ENCODE measurements at regions not wholly inside any gene's neighbourhood (a gene's known extent, or its start where the extent isn't known, plus 50 kb on each side); places are given as distances from the start of the nearest gene placed in this dataset.

DNA sequence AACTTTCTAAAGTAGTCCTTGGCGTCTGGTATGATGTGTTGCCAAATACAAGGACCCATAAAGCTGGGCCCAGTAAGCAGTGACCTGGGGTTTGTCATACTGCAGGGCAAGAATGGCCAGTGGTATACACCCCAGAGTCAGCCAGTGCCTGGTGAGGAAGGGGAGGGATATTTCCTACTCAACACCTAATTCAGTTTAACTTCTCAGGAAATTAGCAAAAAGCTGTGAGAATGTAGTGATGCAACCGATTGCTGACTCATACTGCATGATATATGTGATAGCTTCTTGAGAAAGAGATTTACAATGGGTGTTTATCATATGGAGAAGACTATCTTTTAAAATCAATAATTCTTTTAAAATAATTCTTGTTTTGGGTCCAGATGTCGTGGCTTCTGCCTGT, 889.3 kb upstream of the CELF2 start:
- H3K9me1 ChIP-seq (replicated peaks; ENCODE audit: control insufficient read depth, extremely low read depth, insufficient read depth, low read length), result no peaks in the 10 kb centered on the region
- no peak overlapping the region for H2AFZ ChIP-seq (ENCODE audit: low read depth, low read length)
- intact Hi-C loops (cut with micrococcal nuclease), result no loop called here
- POLR2A ChIA-PET, result no interaction called here
- no peaks in the 10 kb centered on the region for H3K4me1 ChIP-seq (ENCODE audit: control insufficient read depth, extremely low read depth, insufficient read depth, low read length)
- CTCF ChIA-PET, result no interaction called here
- no peaks in the 10 kb centered on the region for H4K20me1 ChIP-seq (replicated peaks; ENCODE audit: control insufficient read depth, extremely low read depth, insufficient read depth, low read length)
- H3K9ac ChIP-seq (replicated peaks; ENCODE audit: extremely low read depth, insufficient read depth, low read length), result no peak overlapping the region
- no peaks in the 10 kb centered on the region for H3K36me3 ChIP-seq (ENCODE audit: control insufficient read depth in 2 of 2, extremely low read depth in 1 of 2, insufficient read depth in 2 of 2, low read length in 2 of 2)
- DNase-seq (ENCODE audit: low read depth, low spot score) (no peak), FAIRE-seq (no peak)
- BruUV-seq (replicated peaks), result no TSS peak
- H3K27me3 ChIP-seq (ENCODE audit: control insufficient read depth in 2 of 2, insufficient read depth in 2 of 2, low read length in 2 of 2), result no peaks in the 10 kb centered on the region
- no peaks in the 10 kb centered on the region for H3K79me2 ChIP-seq (ENCODE audit: control insufficient read depth, insufficient read depth, low read length)
- TF ChIP-seq, protein P1, sequence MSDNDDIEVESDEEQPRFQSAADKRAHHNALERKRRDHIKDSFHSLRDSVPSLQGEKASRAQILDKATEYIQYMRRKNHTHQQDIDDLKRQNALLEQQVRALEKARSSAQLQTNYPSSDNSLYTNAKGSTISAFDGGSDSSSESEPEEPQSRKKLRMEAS (IDR thresholded peaks at IDR 0.05; ENCODE audit: insufficient read depth, insufficient read length), result no peak
- TF ChIP-seq MYC (IDR thresholded peaks at IDR 0.05; ENCODE audit: low read depth, low read length) (no peak), POLR2AphosphoS5 (IDR thresholded peaks at IDR 0.05; ENCODE audit: insufficient read depth, low read depth, low read length) (no peak), FOS (IDR thresholded peaks at IDR 0.05; ENCODE audit: borderline replicate concordance, insufficient read depth, low read length) (no peak), JUN (IDR thresholded peaks at IDR 0.05; ENCODE audit: borderline replicate concordance, insufficient read depth, insufficient read length, low read depth) (no peak), CTCF (IDR thresholded peaks at IDR 0.05; ENCODE audit: extremely low read depth in 1 of 2, insufficient read depth in 1 of 2, low read depth in 1 of 2, low read length in 2 of 2) (no peak), GATA2 (IDR thresholded peaks at IDR 0.05; ENCODE audit: insufficient read depth, insufficient read length, low read depth, low read length) (no peak)
- dilution Hi-C loops (cut with MboI; ENCODE audit: extremely low pct_ligation_motif_present, low sequenced_read_pairs), result no loop called here
- H3K9me3 ChIP-seq (replicated peaks; ENCODE audit: control insufficient read depth, insufficient read depth, low read length), result no peaks in the 10 kb centered on the region
- H3K4me3 ChIP-seq (replicated peaks in 1 of 3; ENCODE audit: insufficient read depth in 1 of 3, low read depth in 1 of 3, low read length in 3 of 3), result no peak overlapping the region
- no peak overlapping the region for H3K27ac ChIP-seq (ENCODE audit: insufficient read depth, low read depth, low read length)
- H3K4me2 ChIP-seq (ENCODE audit: insufficient read depth, low read length), result no peak overlapping the region

Data from endothelial cell of umbilical vein (primary cell).